Calu3 (cell line): ENCODE measurements at regions not wholly inside any gene's neighbourhood (a gene's known extent, or its start where the extent isn't known, plus 50 kb on each side); places are given as distances from the start of the nearest gene placed in this dataset.

ENCODE experiments used
- BruUV-seq: library from RNA; stranded (reverse); fragments of 400-500 nt; replicated peaks from 2 replicates; lab custom pipeline; 2021; lab: Mats Ljungman, UMichigan
- CTCF ChIA-PET: fragments of 300-600 bp; sonication (Branson Sonifier 250); formaldehyde crosslinking; loops from one replicate; lab custom pipeline; 2022; ENCODE audit warnings: antibody characterized with exemption; lab: Charles Lee
- DNase-seq: peaks from one replicate; pipeline ENCODE4 v3.0.0; 2022
- H3K27ac Mint-ChIP-seq: one replicate; pipeline ENCODE4 v1.8.0; 2022; ENCODE audit warnings: mixed read lengths; ENCODE audit not compliant: unreplicated experiment
- H3K27me3 Mint-ChIP-seq: one replicate; pipeline ENCODE4 v1.8.0; 2022; ENCODE audit warnings: mixed read lengths; ENCODE audit not compliant: unreplicated experiment
- H3K36me3 Mint-ChIP-seq: one replicate; pipeline ENCODE4 v1.8.0; 2022; ENCODE audit warnings: mild to moderate bottlenecking, moderate library complexity, mixed read lengths; ENCODE audit not compliant: insufficient read depth, unreplicated experiment
- H3K4me1 Mint-ChIP-seq: one replicate; pipeline ENCODE4 v1.8.0; 2022; ENCODE audit warnings: mild to moderate bottlenecking, low read depth, mixed read lengths; ENCODE audit not compliant: unreplicated experiment
- H3K4me3 Mint-ChIP-seq: one replicate; pipeline ENCODE4 v1.8.0; 2022; ENCODE audit warnings: mild to moderate bottlenecking, low read depth, moderate library complexity, mixed read lengths; ENCODE audit not compliant: unreplicated experiment
- H3K9me3 Mint-ChIP-seq: one replicate; pipeline ENCODE4 v1.8.0; 2022; ENCODE audit warnings: low read depth, mixed read lengths; ENCODE audit not compliant: unreplicated experiment
- CTCF ChIP-seq: fragments of 200-600 bp; IDR thresholded peaks from one replicate; pipeline ENCODE4 v1.8.0; 2022; ENCODE audit warnings: antibody characterized with exemption; ENCODE audit not compliant: unreplicated experiment
- intact Hi-C: fragments of 100-400 bp; cut with micrococcal nuclease; formaldehyde crosslinking; loops from one replicate; pipeline ENCODE4 v1.10.0; 2022; ENCODE audit not compliant: unreplicated experiment

DNA sequence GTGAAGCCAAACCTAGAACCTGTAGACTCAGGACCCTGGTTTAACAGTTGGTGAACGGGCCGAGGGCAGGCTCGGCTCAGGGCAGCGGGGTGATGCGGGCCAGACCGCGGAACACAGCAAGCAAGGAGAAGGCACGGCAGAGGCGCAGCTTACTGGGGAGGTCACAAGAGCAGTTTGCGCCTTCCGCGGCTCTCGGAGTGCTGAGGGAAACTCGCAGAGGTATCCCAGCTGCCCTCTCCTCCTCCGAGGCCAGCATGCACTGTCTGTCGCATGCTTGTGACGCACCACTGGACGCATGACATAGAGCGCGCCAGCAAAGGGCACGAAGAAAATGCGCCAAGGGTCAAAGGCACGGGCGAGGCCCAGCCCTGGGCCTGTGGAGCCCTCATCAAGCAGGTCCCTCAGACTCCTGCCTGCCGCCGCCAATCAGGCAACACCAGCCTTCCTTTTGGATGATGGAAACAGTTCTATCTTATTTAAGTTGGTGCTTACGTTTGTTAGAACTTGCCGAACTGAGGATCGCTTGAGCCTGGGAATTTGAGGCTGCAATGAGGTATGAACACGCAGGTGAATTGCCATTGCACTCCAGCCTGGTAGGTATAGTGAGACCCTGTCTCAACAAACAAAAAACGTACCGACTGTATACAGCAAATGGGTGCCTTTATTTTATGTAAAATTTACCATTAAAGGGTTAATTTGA is 574.3 kb upstream of the GHITM start:
- H3K27ac Mint-ChIP-seq = no peak overlapping the region
- H3K36me3 Mint-ChIP-seq = no peaks in the 10 kb centered on the region
- intact Hi-C loops = no loop called here
- no peak for TF ChIP-seq CTCF
- CTCF ChIA-PET = no interaction called here
- BruUV-seq = no TSS peak
- peaks cover 14% of the 10 kb centered on the region for H3K9me3 Mint-ChIP-seq
- no peaks in the 10 kb centered on the region for H3K27me3 Mint-ChIP-seq
- H3K4me1 Mint-ChIP-seq = no peaks in the 10 kb centered on the region
- H3K4me3 Mint-ChIP-seq = no peak overlapping the region
- DNase-seq = no peak

GRCh38 chr10:83572036-83572435 is 567.3 kb upstream of the GHITM start:
- H3K27ac Mint-ChIP-seq = no peak overlapping the region
- TF ChIP-seq CTCF = no peak
- H3K27me3 Mint-ChIP-seq = no peaks in the 10 kb centered on the region
- DNase-seq = no peak
- intact Hi-C loops = no loop called here
- H3K4me3 Mint-ChIP-seq = no peak overlapping the region
- CTCF ChIA-PET = no interaction called here
- no TSS peak for BruUV-seq
- H3K36me3 Mint-ChIP-seq = no peaks in the 10 kb centered on the region
- H3K9me3 Mint-ChIP-seq = peaks cover 7% of the 10 kb centered on the region
- no peaks in the 10 kb centered on the region for H3K4me1 Mint-ChIP-seq

- intact Hi-C loops = no loop called here
- Mint-ChIP-seq H3K36me3 (no peaks in the 10 kb centered on the region), H3K9me3 (peaks cover 8% of the 10 kb centered on the region), H3K4me3 (no peak overlapping the region), H3K27ac (no peak overlapping the region), H3K27me3 (no peaks in the 10 kb centered on the region), H3K4me1 (no peaks in the 10 kb centered on the region)
- DNase-seq = no peak
- no TSS peak for BruUV-seq
- CTCF ChIA-PET = no interaction called here
- TF ChIP-seq CTCF = no peak
Measured at GRCh38 chr10:83574770-83575169, 564.5 kb upstream of the GHITM start.

- no peak for DNase-seq
- intact Hi-C loops = no loop called here
- peaks cover 5% of the 10 kb centered on the region for H3K9me3 Mint-ChIP-seq
- H3K27ac Mint-ChIP-seq = no peak overlapping the region
- CTCF ChIA-PET = no interaction called here
- no peaks in the 10 kb centered on the region for H3K36me3 Mint-ChIP-seq
- H3K4me3 Mint-ChIP-seq = no peak overlapping the region
- H3K27me3 Mint-ChIP-seq = no peaks in the 10 kb centered on the region
- H3K4me1 Mint-ChIP-seq = no peaks in the 10 kb centered on the region
- no peak for TF ChIP-seq CTCF
- BruUV-seq = no TSS peak
Measured at GRCh38 chr10:83577421-83577820, 561.9 kb upstream of the GHITM start.
